HCEC 1CT (cell line): ENCODE measurements at regions not wholly inside any gene's neighbourhood (a gene's known extent, or its start where the extent isn't known, plus 50 kb on each side); places are given as distances from the start of the nearest gene placed in this dataset.

Source experiments
- DNase-seq: peaks from one replicate; pipeline ENCODE4 v3.0.0-alpha.2; 2017

DNA sequence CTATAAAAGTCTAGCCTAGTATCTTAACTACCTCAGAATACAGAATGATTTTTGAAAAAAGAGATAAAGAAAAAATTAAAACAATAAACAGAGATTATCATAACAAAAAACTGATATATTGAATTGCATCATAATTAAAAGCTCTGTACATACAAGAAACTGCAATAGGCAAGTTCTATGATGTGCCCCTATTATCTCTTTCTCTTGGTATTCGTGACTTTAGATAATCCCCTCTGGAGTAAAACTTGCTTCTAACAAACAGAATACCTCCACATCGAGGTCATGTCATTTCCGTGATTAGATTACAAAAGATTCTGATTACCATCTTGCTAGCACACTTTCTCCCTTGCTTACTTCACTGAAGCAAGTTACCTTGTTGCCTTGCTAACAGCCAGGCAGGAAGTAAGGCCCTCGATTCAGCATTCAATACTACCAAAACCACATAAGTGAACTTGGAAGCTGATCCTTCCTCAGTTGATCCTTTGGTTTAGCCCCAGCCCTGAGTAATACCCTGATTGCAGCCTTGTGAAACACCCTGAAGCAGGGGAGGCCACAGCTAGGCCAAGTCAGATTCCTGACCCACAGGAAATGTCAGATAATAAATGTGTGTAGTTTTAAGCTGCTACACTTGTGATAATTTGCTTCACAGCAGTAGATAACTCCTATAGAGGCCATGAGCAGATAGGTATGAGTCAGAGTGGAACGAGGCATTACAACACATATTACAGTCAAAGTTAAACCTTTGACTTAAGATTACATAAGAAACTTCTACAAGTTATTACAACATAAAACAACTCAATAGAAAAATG is 53.7 kb upstream of the TMX4 start:
- peak; percentile 90 for DNase-seq

DNA sequence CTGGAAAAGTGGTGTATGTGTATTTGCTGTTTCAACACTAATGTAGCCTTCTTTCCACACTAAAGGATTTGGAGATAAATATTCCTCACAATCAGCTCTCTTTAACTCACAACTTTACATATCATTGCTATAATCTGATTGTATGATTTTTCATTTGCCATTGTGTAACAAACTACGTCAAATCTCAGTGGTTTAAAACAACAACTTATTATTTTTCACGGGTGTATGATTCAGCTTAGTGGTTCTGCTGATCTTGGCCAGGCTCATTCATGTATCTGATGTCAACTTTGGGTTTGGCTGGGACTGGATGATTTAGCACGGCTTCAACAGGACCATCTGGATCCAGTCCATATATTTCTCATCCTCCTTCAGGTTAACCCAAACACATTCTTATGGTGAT is 55.4 kb upstream of the TMX4 start:
- DNase-seq, result no peak

DNA sequence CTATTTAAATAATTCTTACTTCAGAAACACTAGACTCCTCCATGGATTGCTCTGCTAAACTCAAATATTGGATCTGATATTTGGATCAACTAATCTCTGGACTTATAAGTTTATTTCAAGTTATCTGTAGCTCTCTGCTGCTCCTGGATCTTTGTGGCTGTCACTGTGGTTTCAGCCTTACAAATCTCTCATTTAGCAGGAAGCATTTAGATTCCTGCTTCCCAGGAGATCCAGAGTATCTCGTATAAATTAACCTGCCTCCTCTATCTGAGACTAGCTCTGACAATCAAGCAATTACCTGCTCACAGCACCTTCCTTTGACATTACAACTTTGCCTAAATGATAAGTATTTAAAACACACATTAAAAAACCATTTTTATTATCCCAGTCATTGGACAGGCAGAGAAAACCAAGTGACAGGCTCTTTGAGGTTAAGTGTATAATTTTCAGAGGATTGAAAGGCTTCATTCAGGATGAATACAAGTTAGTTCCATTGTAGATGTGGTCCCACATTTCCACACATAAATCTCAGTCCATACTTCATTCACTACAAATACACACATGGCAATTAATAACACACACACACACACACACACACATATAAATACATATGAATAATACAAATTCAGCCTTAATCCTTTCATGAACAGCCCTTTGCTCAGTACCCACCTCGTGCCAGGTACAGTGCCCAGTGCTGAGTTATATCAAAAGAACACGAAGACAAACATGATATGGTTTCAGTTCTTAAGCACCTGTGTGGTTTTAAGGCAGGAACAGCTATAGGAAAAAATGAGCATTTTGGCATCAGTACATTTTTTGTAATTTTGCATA is 55.5 kb upstream of the PLCB1 start:
- DNase-seq, result no peak

DNA sequence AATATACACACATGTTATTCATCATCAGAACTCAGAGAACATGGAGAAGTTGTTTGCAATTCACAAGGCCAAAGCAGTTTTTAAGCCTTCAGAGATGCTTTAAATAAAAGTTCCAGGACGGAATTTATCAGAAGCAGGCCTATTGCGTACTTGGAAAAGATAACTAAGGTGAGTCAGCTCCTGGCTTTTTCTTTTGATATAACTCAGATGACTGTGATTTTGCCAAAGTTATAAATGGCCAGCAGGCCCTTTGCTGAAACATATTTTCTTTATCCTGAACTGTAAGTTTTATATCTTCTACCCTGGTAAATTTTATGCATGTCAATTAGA is 55.0 kb upstream of the PLCB1 start:
- no peak for DNase-seq

DNA sequence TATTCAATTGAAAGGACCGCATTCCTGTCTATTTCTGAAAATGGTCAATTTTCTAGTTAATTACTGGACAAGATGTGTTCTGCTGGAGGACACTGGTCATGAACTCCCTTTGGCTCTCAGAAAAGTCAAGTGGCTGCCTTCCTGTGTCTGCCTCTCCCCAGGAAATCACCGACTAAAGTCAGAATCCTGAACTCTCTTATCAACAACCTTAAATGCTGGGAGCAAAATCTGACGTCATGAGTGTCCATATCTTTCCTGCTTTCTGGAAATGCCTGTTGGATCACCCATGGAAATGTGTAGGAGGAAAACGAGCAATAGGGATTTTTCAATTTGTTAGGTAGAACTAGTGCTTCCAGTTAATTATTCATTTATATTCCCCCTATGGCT is 53.5 kb upstream of the PLCB1 start:
- DNase-seq, result no peak

DNA sequence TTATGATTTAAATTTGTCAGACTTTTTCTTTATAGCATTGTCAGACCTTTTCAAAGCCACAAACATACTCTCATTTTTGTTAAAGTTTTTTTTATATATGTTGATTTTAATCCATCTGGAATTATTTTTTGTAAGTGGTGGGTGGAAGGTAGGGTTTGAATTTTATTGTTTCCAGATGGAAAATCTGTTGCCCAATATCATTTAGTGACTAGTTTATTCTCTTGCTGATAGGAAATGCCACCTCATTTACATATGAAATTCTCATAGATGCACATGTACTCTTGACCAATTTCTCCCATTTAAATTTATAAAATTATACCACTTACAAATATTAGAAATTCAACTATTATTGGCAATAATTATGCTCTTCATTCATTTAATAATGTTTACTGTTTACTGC is 52.1 kb upstream of the PLCB1 start:
- peak; percentile 9 for DNase-seq

DNA sequence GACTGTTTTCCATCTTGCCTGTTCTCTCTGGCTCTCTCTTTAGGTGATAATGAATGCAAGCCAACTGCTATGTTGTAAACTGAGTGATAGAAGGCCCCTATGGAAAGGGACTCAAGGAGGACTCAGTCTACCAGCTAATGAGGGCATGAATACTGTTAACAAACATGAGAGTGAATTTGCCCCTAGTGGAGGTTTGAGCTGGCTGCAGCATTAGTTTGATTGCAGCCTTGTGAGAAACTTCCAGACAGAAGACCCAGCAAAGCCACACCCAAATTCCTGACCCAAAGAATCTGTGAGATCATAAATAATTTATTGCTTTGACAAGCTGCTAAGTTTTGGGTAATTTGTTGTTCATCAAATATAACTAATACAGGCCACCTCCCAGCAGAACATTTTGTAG is 50.0 kb upstream of the PLCB1 start:
- peak; percentile 38 for DNase-seq
